ENCODE measurements at regions not wholly inside any gene's neighbourhood (a gene's known extent, or its start where the extent isn't known, plus 50 kb on each side); places are given as distances from the start of the nearest gene placed in this dataset.
"Not testable (repeated sequence)": the region's sequence is repeated elsewhere in the genome, so short reads cannot be mapped to it uniquely, and the experiment has no call there.

GRCh38 chr15:26075770-26076169 is 212.6 kb upstream of the ATP10A start:
- no peak for DNase-seq (ENCODE audit: low spot score)

DNA sequence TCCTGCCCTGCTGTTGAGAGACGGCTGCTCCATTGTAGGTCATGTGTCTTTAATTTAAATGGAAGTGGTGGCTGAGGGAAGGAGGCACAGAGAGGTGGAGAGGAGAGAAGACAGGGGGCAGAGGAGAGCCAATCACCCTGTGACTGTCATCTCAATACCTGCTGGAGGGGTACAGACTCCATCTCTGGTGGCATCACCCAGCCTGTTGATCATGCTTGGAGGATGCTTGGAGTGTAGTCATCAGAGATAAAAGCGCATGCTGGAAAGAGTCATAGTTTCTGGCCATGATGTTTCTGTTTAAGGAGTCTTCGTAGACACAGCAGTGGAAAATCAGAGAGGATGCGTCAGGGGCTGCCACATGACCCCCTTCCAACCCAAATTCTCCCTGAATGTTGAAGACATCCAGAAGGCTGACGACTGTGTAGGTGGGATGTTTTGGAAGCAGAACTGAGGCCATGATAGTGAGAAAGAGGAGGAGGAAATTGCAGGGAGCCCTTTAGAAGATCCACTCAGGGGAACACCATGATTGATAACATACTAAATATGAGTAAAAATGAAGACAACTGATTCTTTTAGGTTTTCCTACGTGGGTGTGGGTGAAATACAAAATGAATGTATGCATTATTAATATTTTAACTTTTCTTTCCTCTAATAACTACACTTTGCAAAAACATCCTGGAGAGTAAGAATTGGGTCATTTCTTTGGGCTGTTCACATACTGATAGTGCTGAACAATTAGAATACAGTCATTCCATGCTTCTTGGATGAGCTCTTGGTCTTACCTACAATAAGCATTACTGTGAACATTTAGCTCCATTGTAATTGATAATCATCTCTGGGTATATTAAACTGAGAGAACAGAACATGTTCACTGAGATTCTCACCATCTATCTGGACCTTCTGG is 210.6 kb upstream of the ATP10A start:
- no peak for DNase-seq (ENCODE audit: low spot score)

DNA sequence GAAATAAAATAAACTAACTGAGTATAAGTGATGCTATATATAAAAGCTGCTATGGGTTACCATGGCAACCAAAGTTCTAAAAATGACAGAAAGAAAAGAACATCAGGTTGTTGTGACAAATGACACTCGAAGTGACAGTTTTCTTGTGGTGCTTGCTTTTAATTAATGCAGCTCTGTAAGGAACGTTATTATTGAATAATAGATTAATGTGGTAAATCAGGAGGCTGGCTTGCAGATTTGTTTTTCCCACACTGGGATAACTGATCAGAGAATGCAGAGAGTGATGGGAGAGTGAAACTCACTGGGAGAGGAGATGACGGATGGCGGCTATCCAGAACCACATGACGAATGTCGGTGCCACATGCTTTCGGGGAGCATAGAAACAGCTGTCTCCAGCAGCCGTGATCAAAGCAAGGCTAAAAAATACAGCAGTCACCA is 207.0 kb upstream of the ATP10A start:
- DNase-seq (ENCODE audit: low spot score) = no peak

GRCh38 chr15:26069231-26069641 is 206.1 kb upstream of the ATP10A start:
- no peak for DNase-seq (ENCODE audit: low spot score)

- DNase-seq (ENCODE audit: low spot score) = no peak
Observed at GRCh38 chr15:26066896-26067295, 203.8 kb upstream of the ATP10A start.

- no peak for DNase-seq (ENCODE audit: low spot score)
Observed at GRCh38 chr15:26065723-26066122, 202.6 kb upstream of the ATP10A start.

DNA sequence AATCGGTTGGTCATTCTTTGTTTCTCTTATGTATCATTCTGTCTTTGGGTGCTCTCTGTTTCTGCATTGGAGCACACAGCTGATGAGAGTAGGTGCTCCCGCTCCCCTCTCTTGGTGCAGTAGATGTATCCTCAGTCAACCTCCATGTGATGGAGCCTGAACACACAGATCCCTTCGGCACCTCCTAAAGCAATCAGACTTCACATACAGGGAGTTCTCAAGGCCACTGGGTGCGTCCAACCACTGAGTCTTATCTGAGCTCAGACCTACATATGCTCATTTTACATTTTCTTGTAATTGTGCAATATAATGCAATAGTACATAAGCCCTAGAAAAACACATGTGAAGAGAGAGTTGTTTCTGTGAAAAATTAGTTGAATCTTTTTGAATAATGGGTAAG is 198.1 kb upstream of the ATP10A start:
- no peak for DNase-seq (ENCODE audit: low spot score)

- not testable (repeated sequence) for DNase-seq (ENCODE audit: low spot score)
Observed at GRCh38 chr15:26056766-26057165, 193.6 kb upstream of the ATP10A start.

DNA sequence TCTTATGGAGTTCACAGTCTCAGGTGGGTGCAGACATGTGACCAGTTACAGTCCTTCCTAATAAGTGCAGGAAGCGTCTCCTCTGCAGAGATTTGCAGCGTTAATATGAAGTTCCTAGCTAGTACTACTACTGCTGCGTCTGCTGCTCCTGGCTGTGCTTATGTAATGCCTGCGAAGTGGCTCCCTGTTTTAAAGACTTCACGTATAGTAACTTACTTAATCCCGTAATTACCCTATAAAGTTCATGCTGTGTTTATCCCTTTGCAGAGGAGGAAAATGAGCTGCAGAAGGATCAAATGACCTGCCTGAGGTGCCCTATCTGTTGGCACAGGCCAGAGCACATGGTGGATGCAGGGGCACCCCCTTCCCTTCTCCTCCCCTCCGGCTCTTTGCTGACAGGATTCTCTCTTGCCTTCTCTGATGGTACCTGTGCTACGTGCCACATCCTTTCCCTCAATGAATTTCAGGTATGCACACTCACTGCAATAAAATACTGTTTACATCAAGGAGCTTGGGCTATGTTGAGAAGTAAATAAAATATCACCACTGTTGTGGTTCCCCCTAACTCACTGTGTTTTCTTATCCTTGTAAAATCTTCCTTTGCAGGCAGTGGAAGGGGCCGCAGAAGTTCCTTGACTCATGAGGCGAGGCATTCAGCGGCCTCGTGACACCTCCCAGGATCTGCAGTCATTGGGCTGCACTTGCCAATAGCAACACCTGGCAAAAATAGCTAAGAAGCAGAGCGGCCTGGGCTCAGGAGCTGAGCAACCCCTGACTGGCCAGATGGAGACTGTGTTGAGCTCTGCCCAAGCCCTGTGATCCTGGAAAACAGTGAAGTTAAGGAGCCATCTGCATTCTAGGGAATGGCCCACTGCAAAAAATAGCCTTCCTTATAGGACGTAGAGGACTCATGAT is 188.9 kb upstream of the ATP10A start:
- DNase-seq (ENCODE audit: low spot score) = no peak

DNA sequence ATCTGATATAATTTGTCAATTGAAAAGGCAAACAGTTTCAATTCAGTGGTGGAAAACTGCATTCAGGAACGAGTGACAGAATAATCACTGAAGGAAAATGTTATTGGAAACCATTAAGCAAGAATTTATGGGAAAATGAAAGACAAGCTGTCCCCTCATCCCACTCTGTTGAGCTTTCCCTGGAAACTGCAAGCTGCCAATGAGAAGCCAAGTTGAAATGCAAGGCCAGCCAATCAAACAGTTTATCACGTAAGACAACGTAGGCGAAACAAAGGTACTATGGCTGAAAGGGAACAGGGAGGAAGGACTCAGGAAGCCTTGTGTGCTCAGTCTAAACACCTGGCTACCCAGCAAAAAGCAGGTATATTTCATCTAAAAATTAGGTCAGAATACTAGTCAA is 187.9 kb upstream of the ATP10A start:
- DNase-seq (ENCODE audit: low spot score) = no peak

- no peak for DNase-seq (ENCODE audit: low spot score)
Observed at GRCh38 chr15:26049900-26050657, 187.0 kb upstream of the ATP10A start.

DNA sequence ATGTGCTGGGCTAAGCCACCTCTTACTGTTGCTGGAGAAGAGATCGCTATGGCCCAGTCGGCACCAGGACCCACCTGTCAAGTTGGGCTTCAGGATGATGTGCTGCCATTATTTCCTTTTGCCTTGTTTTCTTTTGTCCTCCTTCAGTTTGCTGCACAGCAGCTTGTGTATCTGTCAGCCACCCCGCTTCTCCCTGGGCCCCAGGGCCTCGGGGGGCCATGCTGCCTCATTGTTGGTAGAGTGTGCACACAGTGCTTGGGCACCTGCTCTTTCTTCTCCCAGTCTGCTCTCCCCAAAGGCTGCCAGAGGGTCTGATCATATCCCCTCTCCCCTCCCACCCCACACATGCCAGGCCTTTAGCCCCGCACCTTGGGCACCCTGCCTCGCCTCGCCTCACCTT is 185.5 kb upstream of the ATP10A start:
- no peak for DNase-seq (ENCODE audit: low spot score)

DNA sequence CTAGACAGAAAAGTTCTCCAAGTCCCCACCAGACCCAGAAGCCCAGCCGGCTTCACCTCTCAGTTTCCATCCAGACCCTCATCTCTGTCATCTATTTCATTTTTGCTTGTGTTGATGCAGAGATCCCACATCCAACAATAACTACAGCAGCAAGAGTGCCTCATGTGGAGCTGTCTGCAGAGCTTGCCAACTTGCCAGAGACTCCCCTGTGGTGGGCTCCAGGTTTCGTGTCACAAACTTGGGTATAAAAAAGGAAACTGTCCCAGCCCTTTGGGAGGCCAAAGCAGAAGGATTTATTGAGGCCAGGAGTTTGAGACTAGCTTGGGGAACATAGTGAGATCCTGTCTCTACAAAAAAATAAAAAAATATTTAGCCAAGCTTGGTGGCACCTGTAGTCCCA is 182.4 kb upstream of the ATP10A start:
- no peak for DNase-seq (ENCODE audit: low spot score)

- DNase-seq (ENCODE audit: low spot score) = no peak
Observed at GRCh38 chr15:26043018-26043417, 179.9 kb upstream of the ATP10A start.

- DNase-seq (ENCODE audit: low spot score) = no peak
Observed at GRCh38 chr15:26038693-26039092, 175.6 kb upstream of the ATP10A start.

DNA sequence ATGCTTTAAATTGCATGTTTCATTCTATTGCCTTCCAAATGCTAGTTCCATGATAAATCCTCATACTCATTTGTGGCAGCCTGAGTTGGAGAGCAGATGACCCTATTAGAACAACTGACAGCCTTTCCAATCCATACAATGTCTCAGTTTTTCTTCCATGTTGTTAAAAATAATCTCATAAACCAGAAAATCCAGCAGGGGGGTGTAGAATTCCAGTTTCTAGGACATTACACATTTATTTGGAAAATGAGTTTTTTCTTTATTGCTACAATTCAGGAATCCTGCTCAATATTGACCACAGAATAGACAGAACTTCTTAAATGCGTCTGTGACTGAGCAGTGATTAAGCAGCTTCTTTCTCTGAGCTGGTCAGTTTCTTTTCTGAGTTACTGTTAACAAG is 174.2 kb upstream of the ATP10A start:
- no peak for DNase-seq (ENCODE audit: low spot score)

DNA sequence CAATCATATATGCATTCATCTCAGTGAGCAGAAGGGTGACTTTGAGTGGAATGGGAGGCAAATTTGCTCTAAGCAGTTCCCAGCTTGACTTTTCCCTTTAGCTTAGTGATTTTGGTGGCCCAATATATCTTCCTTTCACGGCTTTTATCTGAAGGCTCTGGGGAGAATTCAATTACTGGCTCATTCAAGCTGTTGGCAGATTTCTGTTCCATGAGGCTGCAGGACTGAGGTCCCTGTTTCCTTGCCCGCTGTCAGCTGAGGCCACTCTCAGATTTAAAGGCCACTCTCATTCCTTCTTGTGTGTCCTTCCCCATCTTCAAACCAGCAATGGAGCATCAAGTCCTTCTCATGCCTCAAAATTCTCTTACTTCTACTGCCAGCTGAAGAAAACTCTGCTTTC is 170.4 kb upstream of the ATP10A start:
- no peak for DNase-seq (ENCODE audit: low spot score)

DNA sequence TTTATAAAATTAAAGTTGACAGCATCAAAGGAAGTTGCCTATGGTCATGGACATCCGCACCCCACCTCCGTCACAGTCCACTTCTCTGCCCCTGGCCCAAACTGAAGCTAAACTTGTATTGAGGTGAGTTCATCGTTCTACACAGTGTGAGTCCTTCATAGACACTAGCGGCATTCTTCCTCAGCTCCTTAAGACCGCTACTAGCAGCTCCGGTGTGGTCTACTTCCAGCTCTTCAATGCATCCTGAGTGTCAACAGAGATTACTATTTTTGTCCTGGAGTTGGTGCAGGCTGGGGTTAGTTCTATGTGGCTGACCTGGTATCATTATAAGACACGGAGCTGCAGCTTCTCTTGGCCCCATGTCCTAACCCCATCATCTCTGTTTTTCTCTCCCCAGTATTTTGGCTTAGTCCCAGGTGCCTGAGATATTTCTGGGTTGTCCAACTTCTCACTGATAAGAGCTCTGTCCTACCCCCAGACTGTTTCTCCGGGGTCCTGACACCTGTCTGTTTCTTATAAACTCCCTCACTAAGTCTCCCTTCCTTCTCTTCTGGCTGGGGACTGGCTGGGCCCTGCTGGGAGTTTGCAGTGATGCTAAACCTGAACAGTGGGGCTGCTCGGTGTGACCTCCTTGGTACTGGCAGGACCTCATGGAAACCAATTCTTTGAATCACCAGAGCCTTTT is 169.2 kb upstream of the ATP10A start:
- DNase-seq (ENCODE audit: low spot score) = no peak

DNA sequence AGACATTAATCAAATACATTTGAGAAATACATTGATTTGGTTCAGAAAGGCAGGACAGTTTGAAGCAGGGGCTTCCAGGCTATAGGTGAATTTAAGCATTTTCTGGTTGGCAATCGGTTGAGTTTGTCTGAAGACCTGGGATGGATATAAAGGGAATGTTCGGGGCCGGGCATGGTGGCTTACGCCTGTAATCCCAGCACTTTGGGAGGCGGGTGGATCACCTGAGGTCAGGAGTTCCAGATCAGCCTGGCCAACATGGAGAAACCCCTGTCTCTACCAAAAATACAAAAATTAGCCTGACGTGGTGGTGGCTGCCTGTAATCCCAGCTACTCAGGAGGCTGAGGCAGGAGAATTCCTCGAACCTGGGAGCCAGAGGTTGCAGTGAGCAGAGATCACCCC is 166.5 kb upstream of the ATP10A start:
- DNase-seq (ENCODE audit: low spot score) = not testable (repeated sequence)

DNA sequence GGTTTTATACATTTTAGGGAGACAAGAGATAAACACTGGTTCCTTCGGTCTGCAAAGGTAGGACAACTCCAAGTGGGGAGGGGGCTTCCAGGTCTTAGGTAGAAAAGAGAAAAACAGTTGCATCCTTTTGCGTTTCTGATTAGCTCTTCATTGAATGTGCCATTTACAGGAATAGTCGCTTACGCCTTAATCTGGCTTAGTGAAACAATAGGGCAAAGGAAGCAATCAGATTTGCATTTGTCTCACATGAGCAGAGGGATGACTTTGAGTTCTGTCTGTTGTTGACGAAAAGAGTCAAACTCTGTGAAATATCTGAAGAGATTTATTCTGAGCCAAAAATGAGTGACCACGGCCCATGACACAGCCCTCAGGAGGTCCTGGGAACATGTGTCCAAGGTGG is 166.0 kb upstream of the ATP10A start:
- no peak for DNase-seq (ENCODE audit: low spot score)

- no peak for DNase-seq (ENCODE audit: low spot score)
Observed at GRCh38 chr15:26028086-26028740, 165.1 kb upstream of the ATP10A start.
